Liver (tissue), 3 donors: ENCODE measurements at regions not wholly inside any gene's neighbourhood (a gene's known extent, or its start where the extent isn't known, plus 50 kb on each side); places are given as distances from the start of the nearest gene placed in this dataset.

ENCODE experiments used
- ATF3 ChIP-seq: IDR thresholded peaks from 2 replicates; pipeline ENCODE4 v1.6.1; 2016; ENCODE audit warnings: antibody characterized with exemption
- CTCF ChIP-seq: fragments of 150-350 bp; IDR thresholded peaks from 2 replicates; pipeline ENCODE4 v1.5.1; 2017; ENCODE audit warnings: improper control_type of control experiment, low read depth, low read length; ENCODE audit not compliant: missing input control
- GABPA ChIP-seq, 2 donors: IDR thresholded peaks in 1 of 2; conservative IDR thresholded peaks in 1 of 2; 2 replicates each; pipeline ENCODE4 v1.6.1; 2016; ENCODE audit warnings: antibody characterized with exemption in 2 of 2, mild to moderate bottlenecking in 1 of 2, moderate library complexity in 1 of 2
- JUND ChIP-seq, 2 donors: IDR thresholded peaks; 2 replicates each; pipeline ENCODE4 v1.6.1; 2016; ENCODE audit warnings: antibody characterized with exemption in 2 of 2
- MAX ChIP-seq: IDR thresholded peaks from 2 replicates; pipeline ENCODE4 v1.6.1; 2016; ENCODE audit warnings: antibody characterized with exemption
- RAD21 ChIP-seq, 2 donors: IDR thresholded peaks; 2 replicates each; pipeline ENCODE4 v1.6.1; 2016; ENCODE audit warnings: antibody characterized with exemption in 2 of 2, mild to moderate bottlenecking in 2 of 2
- REST ChIP-seq: IDR thresholded peaks from 2 replicates; pipeline ENCODE4 v1.6.1; 2016; ENCODE audit warnings: antibody characterized with exemption, mild to moderate bottlenecking
- SP1 ChIP-seq: IDR thresholded peaks from 2 replicates; pipeline ENCODE4 v1.6.1; 2018; ENCODE audit warnings: antibody characterized with exemption, mild to moderate bottlenecking
- TAF1 ChIP-seq: conservative IDR thresholded peaks from 2 replicates; pipeline ENCODE4 v1.6.1; 2016; ENCODE audit warnings: antibody characterized with exemption, mild to moderate bottlenecking
- donor health status: healthy.
- donor health status: healthy.

- TF ChIP-seq CTCF (no peak), TAF1 (no peak), SP1 (no peak), ATF3 (no peak), RAD21 (IDR thresholded peaks at IDR 0.05) (peak in 1 of 2 donors; percentile 7), MAX (no peak), REST (no peak), GABPA (IDR thresholded peaks at IDR 0.05 in 1 of 2, conservative IDR thresholded peaks at IDR 0.05 in 1 of 2) (no peak), JUND (IDR thresholded peaks at IDR 0.05) (no peak)
These were observed 396.2 kb downstream of the ZNF516 start for GRCh38 chr18:76098674-76099411.
